ENCODE measurements at regions not wholly inside any gene's neighbourhood (a gene's known extent, or its start where the extent isn't known, plus 50 kb on each side); places are given as distances from the start of the nearest gene placed in this dataset.

- TF ChIP-seq CTCF (IDR thresholded peaks at IDR 0.05; ENCODE audit: insufficient read depth, low read length, poor library complexity, severe bottlenecking) (no peak), EZH2phosphoT487 (conservative IDR thresholded peaks at IDR 0.05; ENCODE audit: low read length) (no peak)
Measured at GRCh38 chr2:117137371-117137770, 677.1 kb upstream of the DDX18 start.
